Central memory CD8-positive, alpha-beta T cell (primary cell): ENCODE measurements at regions not wholly inside any gene's neighbourhood (a gene's known extent, or its start where the extent isn't known, plus 50 kb on each side); places are given as distances from the start of the nearest gene placed in this dataset.

ENCODE experiments used
- ATAC-seq: fragments of 150-1000 bp; cut with Tn5 transposase; replicated peaks from 2 replicates; pipeline ENCODE4 v1.10.0; 2022; ENCODE audit warnings: mild to moderate bottlenecking, moderate FRiP score, moderate number of reproducible peaks; ENCODE audit not compliant: poor library complexity, severe bottlenecking; ENCODE audit errors: extremely low read depth
- DNase-seq, 2 donors: peaks; one replicate each; pipeline ENCODE4 v3.0.0; 2021; ENCODE audit warnings: low spot score in 2 of 2
- H3K27ac Mint-ChIP-seq: one replicate; pipeline ENCODE4 v1.8.0; 2022; ENCODE audit warnings: low read depth, mild to moderate bottlenecking, moderate library complexity, mixed read lengths
- H3K27me3 Mint-ChIP-seq: one replicate; pipeline ENCODE4 v1.8.0; 2022; ENCODE audit warnings: mixed read lengths
- H3K36me3 Mint-ChIP-seq: one replicate; pipeline ENCODE4 v1.8.0; 2022; ENCODE audit warnings: mild to moderate bottlenecking, moderate library complexity, mixed read lengths; ENCODE audit not compliant: insufficient read depth
- H3K4me1 Mint-ChIP-seq: one replicate; pipeline ENCODE4 v1.8.0; 2022; ENCODE audit warnings: mixed read lengths
- H3K4me3 Mint-ChIP-seq: one replicate; pipeline ENCODE4 v1.8.0; 2022; ENCODE audit warnings: mild to moderate bottlenecking, moderate library complexity, mixed read lengths
- H3K9me3 Mint-ChIP-seq: one replicate; pipeline ENCODE4 v1.8.0; 2022; ENCODE audit warnings: mixed read lengths

GRCh38 chr12:74847169-74847568 is 309.5 kb downstream of the ATXN7L3B start:
- DNase-seq: no peak
- Mint-ChIP-seq H3K27me3 (no peaks in the 10 kb centered on the region), H3K9me3 (no peaks in the 10 kb centered on the region), H3K27ac (no peak overlapping the region), H3K4me3 (no peak overlapping the region), H3K36me3 (no peaks in the 10 kb centered on the region), H3K4me1 (no peaks in the 10 kb centered on the region)
- ATAC-seq: no peak

GRCh38 chr12:74848006-74848405 is 310.4 kb downstream of the ATXN7L3B start:
- no peak for ATAC-seq
- no peaks in the 10 kb centered on the region for H3K36me3 Mint-ChIP-seq
- no peaks in the 10 kb centered on the region for H3K9me3 Mint-ChIP-seq
- DNase-seq: no peak
- no peaks in the 10 kb centered on the region for H3K4me1 Mint-ChIP-seq
- H3K4me3 Mint-ChIP-seq: no peak overlapping the region
- H3K27me3 Mint-ChIP-seq: no peaks in the 10 kb centered on the region
- no peak overlapping the region for H3K27ac Mint-ChIP-seq

- no peaks in the 10 kb centered on the region for H3K9me3 Mint-ChIP-seq
- no peaks in the 10 kb centered on the region for H3K27me3 Mint-ChIP-seq
- no peaks in the 10 kb centered on the region for H3K36me3 Mint-ChIP-seq
- no peak overlapping the region for H3K27ac Mint-ChIP-seq
- DNase-seq (no peak), ATAC-seq (no peak)
- no peak overlapping the region for H3K4me3 Mint-ChIP-seq
- H3K4me1 Mint-ChIP-seq: no peaks in the 10 kb centered on the region
Observed at GRCh38 chr12:74849801-74850200, 312.2 kb downstream of the ATXN7L3B start.

DNA sequence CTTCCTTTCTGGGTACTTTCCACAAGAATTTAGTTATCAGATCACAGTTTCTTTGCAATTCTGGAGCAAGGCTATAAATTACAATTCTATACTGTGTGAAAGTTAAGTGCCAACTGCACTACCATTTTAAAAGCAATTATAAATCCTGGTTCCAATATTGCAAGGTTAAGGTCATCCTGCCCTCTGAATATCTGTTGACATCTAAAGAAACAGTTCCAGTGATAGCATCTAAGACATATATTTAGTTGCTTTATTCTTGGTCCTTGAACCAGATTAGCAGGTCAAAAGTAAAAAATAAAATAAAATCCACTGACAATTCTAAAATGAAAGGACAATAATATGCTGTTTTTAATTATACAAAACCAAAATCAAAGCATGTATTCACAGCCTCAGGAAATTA is 334.2 kb downstream of the ATXN7L3B start:
- DNase-seq (no peak), ATAC-seq (no peak)
- Mint-ChIP-seq H3K4me3 (no peak overlapping the region), H3K36me3 (no peaks in the 10 kb centered on the region), H3K9me3 (peaks cover 10% of the 10 kb centered on the region), H3K27me3 (no peaks in the 10 kb centered on the region), H3K27ac (no peak overlapping the region), H3K4me1 (no peaks in the 10 kb centered on the region)

DNA sequence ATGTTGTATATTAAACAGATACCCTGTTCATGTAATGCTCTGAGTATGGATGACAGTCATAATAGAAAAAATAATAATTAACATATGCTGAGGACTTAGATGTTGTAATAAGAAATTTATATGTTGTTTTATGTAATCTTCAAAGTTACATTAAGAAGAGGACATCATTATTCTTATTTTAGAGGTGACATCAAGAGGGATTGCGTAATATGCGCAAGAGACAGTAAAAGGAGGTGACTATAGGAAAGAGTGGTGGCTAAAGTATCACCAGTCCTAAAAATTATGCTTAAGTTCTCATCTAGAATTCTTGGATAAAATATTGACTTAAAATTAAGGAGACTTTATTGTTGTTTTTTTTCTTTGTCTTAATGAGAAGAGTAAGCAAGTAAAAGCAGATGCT is 323.9 kb downstream of the KCNC2 start:
- Mint-ChIP-seq H3K27me3 (no peaks in the 10 kb centered on the region), H3K27ac (no peak overlapping the region), H3K9me3 (no peaks in the 10 kb centered on the region), H3K4me3 (no peak overlapping the region), H3K36me3 (no peaks in the 10 kb centered on the region), H3K4me1 (no peaks in the 10 kb centered on the region)
- DNase-seq (no peak), ATAC-seq (no peak)

GRCh38 chr12:74889073-74889472 is 320.6 kb downstream of the KCNC2 start:
- no peak overlapping the region for H3K27ac Mint-ChIP-seq
- H3K4me1 Mint-ChIP-seq: no peaks in the 10 kb centered on the region
- no peak overlapping the region for H3K4me3 Mint-ChIP-seq
- H3K9me3 Mint-ChIP-seq: no peaks in the 10 kb centered on the region
- no peak for DNase-seq
- no peaks in the 10 kb centered on the region for H3K36me3 Mint-ChIP-seq
- no peak for ATAC-seq
- H3K27me3 Mint-ChIP-seq: no peaks in the 10 kb centered on the region

GRCh38 chr12:74889563-74890236 is 319.9 kb downstream of the KCNC2 start:
- Mint-ChIP-seq H3K4me3 (no peak overlapping the region), H3K4me1 (no peaks in the 10 kb centered on the region), H3K36me3 (no peaks in the 10 kb centered on the region), H3K27me3 (no peaks in the 10 kb centered on the region), H3K9me3 (no peaks in the 10 kb centered on the region), H3K27ac (no peak overlapping the region)
- ATAC-seq: no peak
- DNase-seq: no peak

GRCh38 chr12:74890237-74890599 is 319.4 kb downstream of the KCNC2 start:
- Mint-ChIP-seq H3K4me1 (no peaks in the 10 kb centered on the region), H3K27ac (no peak overlapping the region), H3K27me3 (no peaks in the 10 kb centered on the region), H3K36me3 (no peaks in the 10 kb centered on the region), H3K9me3 (no peaks in the 10 kb centered on the region), H3K4me3 (no peak overlapping the region)
- DNase-seq (no peak), ATAC-seq (no peak)

GRCh38 chr12:74891083-74891668 is 318.5 kb downstream of the KCNC2 start:
- no peak for ATAC-seq
- H3K9me3 Mint-ChIP-seq: no peaks in the 10 kb centered on the region
- H3K27ac Mint-ChIP-seq: no peak overlapping the region
- no peak for DNase-seq
- no peaks in the 10 kb centered on the region for H3K27me3 Mint-ChIP-seq
- H3K4me1 Mint-ChIP-seq: no peaks in the 10 kb centered on the region
- H3K36me3 Mint-ChIP-seq: no peaks in the 10 kb centered on the region
- H3K4me3 Mint-ChIP-seq: no peak overlapping the region

- Mint-ChIP-seq H3K27me3 (no peaks in the 10 kb centered on the region), H3K4me1 (no peaks in the 10 kb centered on the region), H3K27ac (no peak overlapping the region), H3K36me3 (no peaks in the 10 kb centered on the region), H3K9me3 (no peaks in the 10 kb centered on the region), H3K4me3 (no peak overlapping the region)
- ATAC-seq (no peak), DNase-seq (no peak)
Observed at GRCh38 chr12:74892057-74892633, 317.5 kb downstream of the KCNC2 start.

DNA sequence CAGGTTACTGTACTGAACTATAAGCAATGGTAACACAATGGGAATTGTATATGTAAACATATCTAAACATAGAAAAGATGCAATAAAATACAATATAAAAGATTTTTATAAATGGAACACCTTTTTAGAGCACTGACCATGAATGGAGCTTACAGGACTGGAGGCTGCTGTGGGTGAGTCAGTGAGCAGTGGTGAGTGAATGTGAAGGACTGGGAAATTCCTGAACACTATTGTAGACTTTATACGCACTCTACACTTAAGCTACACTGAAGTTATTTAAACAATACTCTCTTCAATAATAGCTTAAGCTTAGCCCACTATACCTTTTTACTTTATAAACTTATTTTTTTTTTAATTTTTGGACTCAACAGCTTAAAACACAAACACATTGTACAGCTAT is 313.5 kb downstream of the KCNC2 start:
- H3K36me3 Mint-ChIP-seq: no peaks in the 10 kb centered on the region
- ATAC-seq: no peak
- no peak for DNase-seq
- H3K4me1 Mint-ChIP-seq: no peaks in the 10 kb centered on the region
- no peaks in the 10 kb centered on the region for H3K9me3 Mint-ChIP-seq
- no peak overlapping the region for H3K4me3 Mint-ChIP-seq
- H3K27ac Mint-ChIP-seq: no peak overlapping the region
- H3K27me3 Mint-ChIP-seq: no peaks in the 10 kb centered on the region

GRCh38 chr12:74897425-74898211 is 312.0 kb downstream of the KCNC2 start:
- no peak overlapping the region for H3K27ac Mint-ChIP-seq
- ATAC-seq (no peak), DNase-seq (no peak)
- H3K27me3 Mint-ChIP-seq: no peaks in the 10 kb centered on the region
- H3K4me3 Mint-ChIP-seq: no peak overlapping the region
- no peaks in the 10 kb centered on the region for H3K4me1 Mint-ChIP-seq
- peaks cover 1% of the 10 kb centered on the region for H3K36me3 Mint-ChIP-seq
- H3K9me3 Mint-ChIP-seq: peaks cover 3% of the 10 kb centered on the region
